ENCODE measurements at regions not wholly inside any gene's neighbourhood (a gene's known extent, or its start where the extent isn't known, plus 50 kb on each side); places are given as distances from the start of the nearest gene placed in this dataset.

DNA sequence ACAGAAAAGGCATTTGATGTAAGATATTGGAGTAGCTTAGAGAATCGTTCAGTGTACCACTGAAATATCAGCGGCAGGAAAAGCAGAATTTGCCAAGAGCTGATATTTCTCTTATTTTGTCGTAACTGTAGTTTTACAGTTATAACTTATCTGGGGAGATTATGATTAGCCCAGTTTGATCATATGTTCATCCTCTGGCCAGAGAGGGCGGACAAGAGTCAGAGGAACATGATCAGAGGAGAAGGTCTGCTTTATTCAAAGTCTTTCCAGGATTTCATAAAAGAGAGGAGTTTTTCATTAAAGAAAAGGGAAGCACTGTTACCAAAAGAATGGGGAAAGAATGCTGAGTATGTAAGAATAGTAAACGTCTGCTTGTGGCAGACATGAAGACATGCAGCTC lies 1655.6 kb downstream of the DPP10 start (continued):
- TF ChIP-seq NR1H2 (CRISPR knock-in tag; IDR thresholded peaks at IDR 0.05), result no peak
- no peak for TF ChIP-seq ATF3 (CRISPR knock-in tag; conservative IDR thresholded peaks at IDR 0.05)

- no peak overlapping the region for H3K27ac Mint-ChIP-seq
- ATAC-seq (no peak), DNase-seq (ENCODE audit: low spot score) (no peak)
- peaks cover 9% of the 10 kb centered on the region; the same call in 1 of the 2 replicates for H3K36me3 Mint-ChIP-seq
- ChIA-PET POLR2A (no interaction called here), CTCF (no interaction called here)
- no peak overlapping the region for H3K4me3 Mint-ChIP-seq
- H3K9me3 Mint-ChIP-seq, result peaks cover 36% of the 10 kb centered on the region
- H3K27me3 Mint-ChIP-seq (ENCODE audit: low read depth), result peaks cover 14% of the 10 kb centered on the region
- H3K4me1 Mint-ChIP-seq, result no peaks in the 10 kb centered on the region
- TF ChIP-seq FOXK1 (CRISPR knock-in tag; IDR thresholded peaks at IDR 0.05) (no peak), ZNF425 (CRISPR knock-in tag; conservative IDR thresholded peaks at IDR 0.05) (no peak), ZNF317 (CRISPR knock-in tag; IDR thresholded peaks at IDR 0.05; ENCODE audit: borderline replicate concordance, low read depth) (no peak), NR1H2 (CRISPR knock-in tag; IDR thresholded peaks at IDR 0.05) (no peak), ZNF512 (CRISPR knock-in tag; IDR thresholded peaks at IDR 0.05; ENCODE audit: borderline replicate concordance) (no peak), AFF4 (CRISPR knock-in tag; IDR thresholded peaks at IDR 0.05; ENCODE audit: borderline replicate concordance) (no peak), CTCF (IDR thresholded peaks at IDR 0.05) (no peak), ZNF219 (CRISPR knock-in tag; IDR thresholded peaks at IDR 0.05; ENCODE audit: borderline replicate concordance) (no peak), RELA (CRISPR knock-in tag; IDR thresholded peaks at IDR 0.05; ENCODE audit: borderline replicate concordance) (no peak), IRF2 (CRISPR knock-in tag; IDR thresholded peaks at IDR 0.05; ENCODE audit: borderline replicate concordance, low read depth) (no peak), HMGXB4 (CRISPR knock-in tag; IDR thresholded peaks at IDR 0.05) (no peak)
- TF ChIP-seq, protein P1, sequence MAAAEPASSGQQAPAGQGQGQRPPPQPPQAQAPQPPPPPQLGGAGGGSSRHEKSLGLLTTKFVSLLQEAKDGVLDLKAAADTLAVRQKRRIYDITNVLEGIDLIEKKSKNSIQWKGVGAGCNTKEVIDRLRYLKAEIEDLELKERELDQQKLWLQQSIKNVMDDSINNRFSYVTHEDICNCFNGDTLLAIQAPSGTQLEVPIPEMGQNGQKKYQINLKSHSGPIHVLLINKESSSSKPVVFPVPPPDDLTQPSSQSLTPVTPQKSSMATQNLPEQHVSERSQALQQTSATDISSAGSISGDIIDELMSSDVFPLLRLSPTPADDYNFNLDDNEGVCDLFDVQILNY (CRISPR knock-in tag; IDR thresholded peaks at IDR 0.05), result no peak
- TF ChIP-seq, protein P2, sequence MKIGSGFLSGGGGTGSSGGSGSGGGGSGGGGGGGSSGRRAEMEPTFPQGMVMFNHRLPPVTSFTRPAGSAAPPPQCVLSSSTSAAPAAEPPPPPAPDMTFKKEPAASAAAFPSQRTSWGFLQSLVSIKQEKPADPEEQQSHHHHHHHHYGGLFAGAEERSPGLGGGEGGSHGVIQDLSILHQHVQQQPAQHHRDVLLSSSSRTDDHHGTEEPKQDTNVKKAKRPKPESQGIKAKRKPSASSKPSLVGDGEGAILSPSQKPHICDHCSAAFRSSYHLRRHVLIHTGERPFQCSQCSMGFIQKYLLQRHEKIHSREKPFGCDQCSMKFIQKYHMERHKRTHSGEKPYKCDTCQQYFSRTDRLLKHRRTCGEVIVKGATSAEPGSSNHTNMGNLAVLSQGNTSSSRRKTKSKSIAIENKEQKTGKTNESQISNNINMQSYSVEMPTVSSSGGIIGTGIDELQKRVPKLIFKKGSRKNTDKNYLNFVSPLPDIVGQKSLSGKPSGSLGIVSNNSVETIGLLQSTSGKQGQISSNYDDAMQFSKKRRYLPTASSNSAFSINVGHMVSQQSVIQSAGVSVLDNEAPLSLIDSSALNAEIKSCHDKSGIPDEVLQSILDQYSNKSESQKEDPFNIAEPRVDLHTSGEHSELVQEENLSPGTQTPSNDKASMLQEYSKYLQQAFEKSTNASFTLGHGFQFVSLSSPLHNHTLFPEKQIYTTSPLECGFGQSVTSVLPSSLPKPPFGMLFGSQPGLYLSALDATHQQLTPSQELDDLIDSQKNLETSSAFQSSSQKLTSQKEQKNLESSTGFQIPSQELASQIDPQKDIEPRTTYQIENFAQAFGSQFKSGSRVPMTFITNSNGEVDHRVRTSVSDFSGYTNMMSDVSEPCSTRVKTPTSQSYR (CRISPR knock-in tag; IDR thresholded peaks at IDR 0.05), result no peak
- TF ChIP-seq, protein P3, sequence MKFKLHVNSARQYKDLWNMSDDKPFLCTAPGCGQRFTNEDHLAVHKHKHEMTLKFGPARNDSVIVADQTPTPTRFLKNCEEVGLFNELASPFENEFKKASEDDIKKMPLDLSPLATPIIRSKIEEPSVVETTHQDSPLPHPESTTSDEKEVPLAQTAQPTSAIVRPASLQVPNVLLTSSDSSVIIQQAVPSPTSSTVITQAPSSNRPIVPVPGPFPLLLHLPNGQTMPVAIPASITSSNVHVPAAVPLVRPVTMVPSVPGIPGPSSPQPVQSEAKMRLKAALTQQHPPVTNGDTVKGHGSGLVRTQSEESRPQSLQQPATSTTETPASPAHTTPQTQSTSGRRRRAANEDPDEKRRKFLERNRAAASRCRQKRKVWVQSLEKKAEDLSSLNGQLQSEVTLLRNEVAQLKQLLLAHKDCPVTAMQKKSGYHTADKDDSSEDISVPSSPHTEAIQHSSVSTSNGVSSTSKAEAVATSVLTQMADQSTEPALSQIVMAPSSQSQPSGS (CRISPR knock-in tag; IDR thresholded peaks at IDR 0.05; ENCODE audit: borderline replicate concordance, low read depth), result no peak
- TF ChIP-seq, protein P4, sequence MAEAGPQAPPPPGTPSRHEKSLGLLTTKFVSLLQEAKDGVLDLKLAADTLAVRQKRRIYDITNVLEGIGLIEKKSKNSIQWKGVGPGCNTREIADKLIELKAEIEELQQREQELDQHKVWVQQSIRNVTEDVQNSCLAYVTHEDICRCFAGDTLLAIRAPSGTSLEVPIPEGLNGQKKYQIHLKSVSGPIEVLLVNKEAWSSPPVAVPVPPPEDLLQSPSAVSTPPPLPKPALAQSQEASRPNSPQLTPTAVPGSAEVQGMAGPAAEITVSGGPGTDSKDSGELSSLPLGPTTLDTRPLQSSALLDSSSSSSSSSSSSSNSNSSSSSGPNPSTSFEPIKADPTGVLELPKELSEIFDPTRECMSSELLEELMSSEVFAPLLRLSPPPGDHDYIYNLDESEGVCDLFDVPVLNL (CRISPR knock-in tag; IDR thresholded peaks at IDR 0.05; ENCODE audit: borderline replicate concordance, low read depth), result no peak
Observed at GRCh38 chr2:116109471-116109870, 1667.0 kb downstream of the DPP10 start.
